IPS-15b (cell line): ENCODE measurements at regions not wholly inside any gene's neighbourhood (a gene's known extent, or its start where the extent isn't known, plus 50 kb on each side); places are given as distances from the start of the nearest gene placed in this dataset.

Experiments used
- H3K27me3 ChIP-seq: one replicate; pipeline ENCODE4 v1.6.1; 2013; ENCODE audit warnings: low read length; ENCODE audit not compliant: control insufficient read depth, insufficient read depth
- H3K36me3 ChIP-seq: one replicate; pipeline ENCODE4 v1.6.1; 2013; ENCODE audit warnings: low read length; ENCODE audit not compliant: control insufficient read depth, insufficient read depth
- H3K4me1 ChIP-seq: one replicate; pipeline ENCODE4 v1.6.1; 2013; ENCODE audit warnings: mild to moderate bottlenecking, low read length; ENCODE audit not compliant: control insufficient read depth, insufficient read depth
- H3K4me3 ChIP-seq: one replicate; pipeline ENCODE4 v1.5.1; 2013; ENCODE audit warnings: low read depth, low read length
- H3K9ac ChIP-seq: one replicate; pipeline ENCODE4 v1.6.1; 2013; ENCODE audit warnings: low read depth, mild to moderate bottlenecking, low read length
- H3K9me3 ChIP-seq: one replicate; pipeline ENCODE4 v1.6.1; 2013; ENCODE audit warnings: mild to moderate bottlenecking, low read length; ENCODE audit not compliant: control insufficient read depth, insufficient read depth

GRCh38 chr15:52997123-52997522 lies 207.0 kb upstream of the ONECUT1 start:
- Histone ChIP-seq H3K36me3 (no peaks in the 10 kb centered on the region), H3K4me1 (no peaks in the 10 kb centered on the region), H3K4me3 (no peak overlapping the region), H3K27me3 (no peaks in the 10 kb centered on the region), H3K9me3 (peaks cover 2% of the 10 kb centered on the region), H3K9ac (no peak overlapping the region)

- H3K9ac ChIP-seq: no peak overlapping the region
- H3K27me3 ChIP-seq: no peaks in the 10 kb centered on the region
- H3K4me1 ChIP-seq: no peaks in the 10 kb centered on the region
- no peaks in the 10 kb centered on the region for H3K36me3 ChIP-seq
- H3K4me3 ChIP-seq: no peak overlapping the region
- peaks cover 2% of the 10 kb centered on the region for H3K9me3 ChIP-seq
Observed at GRCh38 chr15:52994290-52994689, 204.2 kb upstream of the ONECUT1 start.

GRCh38 chr15:52984507-52984906 lies 194.4 kb upstream of the ONECUT1 start:
- Histone ChIP-seq H3K4me3 (no peak overlapping the region), H3K4me1 (no peaks in the 10 kb centered on the region), H3K9ac (no peak overlapping the region), H3K27me3 (no peaks in the 10 kb centered on the region), H3K9me3 (no peaks in the 10 kb centered on the region), H3K36me3 (no peaks in the 10 kb centered on the region)

GRCh38 chr15:52980446-52980845 lies 190.3 kb upstream of the ONECUT1 start:
- Histone ChIP-seq H3K27me3 (no peaks in the 10 kb centered on the region), H3K36me3 (no peaks in the 10 kb centered on the region), H3K9ac (no peak overlapping the region), H3K4me1 (no peaks in the 10 kb centered on the region), H3K9me3 (no peaks in the 10 kb centered on the region), H3K4me3 (no peak overlapping the region)

GRCh38 chr15:52976516-52977075 lies 186.5 kb upstream of the ONECUT1 start:
- no peak overlapping the region for H3K4me3 ChIP-seq
- no peaks in the 10 kb centered on the region for H3K36me3 ChIP-seq
- no peaks in the 10 kb centered on the region for H3K27me3 ChIP-seq
- H3K4me1 ChIP-seq: no peaks in the 10 kb centered on the region
- H3K9ac ChIP-seq: no peak overlapping the region
- no peaks in the 10 kb centered on the region for H3K9me3 ChIP-seq

GRCh38 chr15:52975941-52976449 lies 185.9 kb upstream of the ONECUT1 start:
- Histone ChIP-seq H3K9ac (no peak overlapping the region), H3K9me3 (no peaks in the 10 kb centered on the region), H3K4me3 (no peak overlapping the region), H3K4me1 (no peaks in the 10 kb centered on the region), H3K27me3 (no peaks in the 10 kb centered on the region), H3K36me3 (no peaks in the 10 kb centered on the region)

GRCh38 chr15:52963865-52964264 lies 173.7 kb upstream of the ONECUT1 start:
- no peak overlapping the region for H3K4me3 ChIP-seq
- no peaks in the 10 kb centered on the region for H3K4me1 ChIP-seq
- no peaks in the 10 kb centered on the region for H3K27me3 ChIP-seq
- no peaks in the 10 kb centered on the region for H3K36me3 ChIP-seq
- H3K9ac ChIP-seq: no peak overlapping the region
- H3K9me3 ChIP-seq: no peaks in the 10 kb centered on the region

GRCh38 chr15:52960283-52960682 lies 170.1 kb upstream of the ONECUT1 start:
- Histone ChIP-seq H3K9ac (no peak overlapping the region), H3K27me3 (no peaks in the 10 kb centered on the region), H3K9me3 (no peaks in the 10 kb centered on the region), H3K4me3 (no peak overlapping the region), H3K4me1 (no peaks in the 10 kb centered on the region), H3K36me3 (no peaks in the 10 kb centered on the region)

- Histone ChIP-seq H3K4me1 (no peaks in the 10 kb centered on the region), H3K27me3 (no peaks in the 10 kb centered on the region), H3K9me3 (no peaks in the 10 kb centered on the region), H3K36me3 (no peaks in the 10 kb centered on the region), H3K4me3 (no peak overlapping the region), H3K9ac (no peak overlapping the region)
Observed at GRCh38 chr15:52943746-52944145, 153.6 kb upstream of the ONECUT1 start.

GRCh38 chr15:52936489-52936888 lies 146.4 kb upstream of the ONECUT1 start:
- no peaks in the 10 kb centered on the region for H3K36me3 ChIP-seq
- no peak overlapping the region for H3K9ac ChIP-seq
- H3K4me1 ChIP-seq: no peaks in the 10 kb centered on the region
- no peaks in the 10 kb centered on the region for H3K9me3 ChIP-seq
- H3K4me3 ChIP-seq: no peak overlapping the region
- H3K27me3 ChIP-seq: no peaks in the 10 kb centered on the region

- H3K9me3 ChIP-seq: no peaks in the 10 kb centered on the region
- peaks cover 2% of the 10 kb centered on the region for H3K4me1 ChIP-seq
- no peaks in the 10 kb centered on the region for H3K36me3 ChIP-seq
- no peaks in the 10 kb centered on the region for H3K27me3 ChIP-seq
- no peak overlapping the region for H3K9ac ChIP-seq
- H3K4me3 ChIP-seq: no peak overlapping the region
Observed at GRCh38 chr15:52925130-52925529, 135.0 kb upstream of the ONECUT1 start.

GRCh38 chr15:52924630-52925029 lies 134.5 kb upstream of the ONECUT1 start:
- Histone ChIP-seq H3K4me3 (no peak overlapping the region), H3K9me3 (no peaks in the 10 kb centered on the region), H3K36me3 (no peaks in the 10 kb centered on the region), H3K4me1 (peaks cover 2% of the 10 kb centered on the region), H3K9ac (no peak overlapping the region), H3K27me3 (no peaks in the 10 kb centered on the region)
